GM19463 (cell line): ENCODE measurements at regions not wholly inside any gene's neighbourhood (a gene's known extent, or its start where the extent isn't known, plus 50 kb on each side); places are given as distances from the start of the nearest gene placed in this dataset.

Experiments used
- ATAC-seq: cut with Tn5 transposase; IDR thresholded peaks from one replicate; pipeline ENCODE4 v1.9.1; 2021; ENCODE audit warnings: mild to moderate bottlenecking, moderate library complexity; ENCODE audit not compliant: unreplicated experiment

GRCh38 chr14:61226015-61226654 lies 55.0 kb downstream of the TMEM30B start:
- no peak for ATAC-seq

GRCh38 chr14:61225344-61225743 lies 55.8 kb downstream of the TMEM30B start:
- ATAC-seq: no peak

DNA sequence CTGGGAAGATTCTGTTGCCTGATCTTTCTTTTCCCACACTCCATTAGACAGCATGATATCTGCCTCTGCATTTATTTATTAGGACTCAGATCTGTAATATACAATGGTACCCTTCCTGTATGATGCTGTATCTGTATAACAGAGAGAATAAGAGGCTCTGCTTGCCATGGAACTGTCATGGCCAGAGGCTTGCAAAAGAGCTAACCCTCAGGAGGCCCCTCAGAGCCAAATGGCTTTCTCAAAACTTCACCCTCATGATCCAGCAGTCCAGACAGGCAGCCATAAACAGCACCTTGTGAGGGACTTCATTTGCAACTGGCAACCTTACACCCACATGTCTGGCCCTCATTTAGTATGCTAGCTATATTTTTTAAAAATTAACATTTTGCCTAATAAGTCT lies 57.6 kb downstream of the TMEM30B start:
- no peak for ATAC-seq

- ATAC-seq: no peak
Measured at GRCh38 chr14:61222388-61222787, 58.8 kb downstream of the TMEM30B start.

- ATAC-seq: no peak
Measured at GRCh38 chr14:61221906-61222305, 59.2 kb downstream of the TMEM30B start.

- no peak for ATAC-seq
Measured at GRCh38 chr14:61219673-61220072, 61.5 kb downstream of the TMEM30B start.

DNA sequence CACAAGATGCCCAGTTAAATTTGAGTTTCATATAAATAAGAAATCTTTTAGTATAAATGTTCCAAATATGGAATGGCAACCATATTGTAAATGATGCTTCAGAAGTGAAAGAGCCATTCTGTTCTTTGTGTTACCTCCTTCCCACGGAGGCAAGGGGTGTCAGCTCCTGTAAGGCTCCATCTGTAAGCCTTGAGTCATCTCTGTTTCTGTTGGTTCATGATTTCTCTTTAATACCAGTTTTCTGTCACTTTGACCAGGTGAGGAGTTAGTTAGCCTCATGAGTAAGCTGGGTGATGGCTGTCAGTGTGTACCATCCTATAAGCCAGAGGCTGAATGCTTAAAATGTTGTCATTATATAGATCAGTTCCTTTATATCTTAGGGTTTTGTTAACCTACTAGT lies 61.9 kb downstream of the TMEM30B start:
- no peak for ATAC-seq

- no peak for ATAC-seq
Measured at GRCh38 chr14:61218767-61219166, 62.4 kb downstream of the TMEM30B start.

GRCh38 chr14:61218157-61218556 lies 63.0 kb downstream of the TMEM30B start:
- ATAC-seq: no peak

- no peak for ATAC-seq
Measured at GRCh38 chr14:61217516-61217915, 63.6 kb downstream of the TMEM30B start.

GRCh38 chr14:61215222-61216020 lies 65.7 kb downstream of the TMEM30B start:
- no peak for ATAC-seq

DNA sequence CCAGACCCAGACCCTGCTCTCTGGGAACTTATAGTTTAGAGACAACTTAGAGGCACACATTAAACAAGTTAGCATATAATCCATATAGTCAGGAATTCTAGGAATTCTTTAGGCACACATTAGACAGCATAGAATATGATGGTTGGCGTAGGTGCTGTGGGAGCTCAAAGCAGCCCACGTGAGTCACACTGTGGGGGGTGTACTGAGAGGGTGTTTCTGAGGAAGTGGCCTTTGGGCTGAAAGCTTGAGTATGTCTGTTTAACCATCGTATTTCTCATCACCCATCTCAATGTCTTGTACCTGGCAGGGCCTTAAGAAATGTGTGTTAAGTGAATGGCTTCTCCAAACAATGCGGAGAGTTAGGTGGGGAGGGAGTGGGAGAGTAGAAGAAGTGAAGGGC lies 67.2 kb downstream of the TMEM30B start:
- ATAC-seq: no peak

- ATAC-seq: no peak
Measured at GRCh38 chr14:61213191-61213621, 67.9 kb downstream of the TMEM30B start.

DNA sequence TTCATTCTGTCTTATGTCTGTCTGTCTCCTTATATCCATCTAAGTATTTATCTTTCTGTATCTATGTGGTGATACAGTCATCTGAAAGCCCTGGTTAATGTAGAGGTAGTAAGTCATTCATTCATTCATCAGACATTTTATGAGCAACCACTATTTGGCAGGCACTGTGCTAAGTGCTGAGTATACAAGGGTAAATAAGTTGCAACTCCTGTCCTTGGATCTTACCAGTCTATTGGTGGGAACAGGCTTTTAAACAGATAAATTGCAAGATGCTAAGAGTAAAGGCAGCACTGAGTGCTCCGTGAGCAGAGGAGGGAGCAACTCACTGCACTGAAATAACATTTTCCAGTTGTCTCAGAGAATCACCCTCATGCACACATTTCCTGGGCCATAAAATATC lies 68.6 kb downstream of the TMEM30B start:
- ATAC-seq: no peak

- ATAC-seq: no peak
Measured at GRCh38 chr14:61211476-61212255, 69.5 kb downstream of the TMEM30B start.

DNA sequence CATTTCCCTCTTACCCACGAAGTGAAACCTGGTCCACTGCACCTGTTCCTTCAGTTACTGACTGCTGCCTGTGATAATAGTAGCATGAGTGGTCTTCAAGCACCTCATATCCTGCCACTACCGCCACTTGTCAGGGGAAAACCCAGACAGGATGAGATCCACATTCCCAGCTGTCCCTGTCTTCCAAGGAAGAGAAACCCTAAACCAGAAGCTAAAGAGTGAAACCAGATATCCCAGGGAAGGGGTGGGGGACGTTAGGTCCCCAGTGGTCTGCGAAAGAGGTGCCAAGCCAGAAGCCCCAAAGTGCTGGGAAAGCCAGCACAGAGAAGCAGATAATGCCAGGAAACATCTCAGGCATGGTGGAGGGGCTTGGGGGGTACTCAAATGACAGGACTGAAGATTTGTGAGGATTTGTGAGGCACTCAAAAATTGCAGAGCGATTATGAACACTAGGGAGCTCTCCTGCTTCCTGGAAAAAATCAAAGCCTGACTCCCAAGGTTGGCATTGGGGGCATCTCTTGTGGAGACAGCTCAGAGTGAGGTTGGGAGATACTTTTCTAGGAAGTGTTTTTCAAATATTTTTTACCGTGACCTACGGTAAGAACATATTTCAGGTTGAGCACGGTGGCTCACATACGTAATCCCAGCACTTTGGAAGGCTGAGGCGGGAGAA lies 77.9 kb downstream of the TMEM30B start:
- no peak for ATAC-seq

- no peak for ATAC-seq
Measured at GRCh38 chr14:61202124-61202523, 79.0 kb downstream of the TMEM30B start.

GRCh38 chr14:61201171-61201570 lies 80.0 kb downstream of the TMEM30B start:
- no peak for ATAC-seq

GRCh38 chr14:61197416-61197815 lies 83.7 kb downstream of the TMEM30B start:
- ATAC-seq: no peak

- ATAC-seq: no peak
Measured at GRCh38 chr14:61196792-61197191, 84.3 kb downstream of the TMEM30B start.

DNA sequence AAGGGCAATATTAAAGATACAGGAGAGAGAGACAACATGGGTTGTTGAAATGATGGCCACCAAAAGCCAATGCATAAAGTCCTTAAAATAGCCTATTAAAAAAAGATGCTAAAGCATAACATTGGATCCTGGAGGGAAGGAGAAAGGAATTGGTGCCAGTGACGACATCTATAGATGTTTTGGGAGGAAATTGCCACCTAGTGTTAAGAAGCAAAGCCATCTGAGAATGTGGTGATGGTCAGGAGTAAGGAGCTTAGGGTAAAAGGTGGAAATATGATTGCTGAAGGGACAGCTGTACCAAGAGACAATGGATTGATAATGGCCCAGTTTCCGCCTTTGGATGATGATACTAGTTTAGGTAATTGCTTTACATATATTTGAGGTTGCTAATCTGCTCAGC lies 85.1 kb downstream of the TMEM30B start:
- ATAC-seq: no peak
